Dedifferentiated amniotic fluid mesenchymal stem cell (primary cell): ENCODE measurements at regions not wholly inside any gene's neighbourhood (a gene's known extent, or its start where the extent isn't known, plus 50 kb on each side); places are given as distances from the start of the nearest gene placed in this dataset.

ENCODE experiments used
- DNase-seq: peaks from one replicate; pipeline ENCODE4 v3.0.0-alpha.2; 2016; ENCODE audit errors: extremely low spot score

- no peak for DNase-seq
These were observed 104.7 kb upstream of the ISL1 start for GRCh38 chr5:51278539-51278938.

- DNase-seq, result no peak
These were observed 103.1 kb upstream of the ISL1 start for GRCh38 chr5:51279983-51280706.

GRCh38 chr5:51286046-51286445, 97.2 kb upstream of the ISL1 start:
- no peak for DNase-seq

- DNase-seq, result no peak
These were observed 80.9 kb upstream of the ISL1 start for GRCh38 chr5:51302343-51302742.

GRCh38 chr5:51326844-51327243, 56.4 kb upstream of the ISL1 start:
- no peak for DNase-seq
